Natural killer cell treated with Interleukin-12 subunit alpha and Interleukin-12 subunit beta and Interleukin-15 and Interleukin-18, amount 100 ng/mL, for 72 hours (primary cell): ENCODE measurements at regions not wholly inside any gene's neighbourhood (a gene's known extent, or its start where the extent isn't known, plus 50 kb on each side); places are given as distances from the start of the nearest gene placed in this dataset.

ENCODE experiments used
- ATAC-seq, 2 donors: fragments of 150-1000 bp; cut with Tn5 transposase in 1 of 2; sonication (Bioruptor Pico), chemical (Tn5 transposase) in 1 of 2; 2 replicates each; pipeline ENCODE4 v1.10.0; 2021
- DNase-seq: peaks from one replicate; pipeline ENCODE4 v3.0.0; 2022; ENCODE audit warnings: low spot score
- H3K27ac Mint-ChIP-seq, 2 donors: 1 replicate in 1 of 2; 2 replicates in 1 of 2; pipeline ENCODE4 v1.8.0; 2022; ENCODE audit warnings: mixed read lengths in 2 of 2, mild to moderate bottlenecking in 1 of 2, moderate library complexity in 1 of 2
- H3K27me3 Mint-ChIP-seq, 2 donors: 1 replicate in 1 of 2; 2 replicates in 1 of 2; pipeline ENCODE4 v1.8.0; 2022; ENCODE audit warnings: mixed read lengths in 2 of 2
- H3K36me3 Mint-ChIP-seq: one replicate; pipeline ENCODE4 v1.8.0; 2022; ENCODE audit warnings: mixed read lengths
- H3K4me1 Mint-ChIP-seq, 2 donors: 1 replicate in 1 of 2; 2 replicates in 1 of 2; pipeline ENCODE4 v1.8.0; 2022; ENCODE audit warnings: low read depth in 2 of 2, mixed read lengths in 2 of 2, mild to moderate bottlenecking in 1 of 2
- H3K4me3 Mint-ChIP-seq: one replicate; pipeline ENCODE4 v1.8.0; 2022; ENCODE audit warnings: mixed read lengths
- H3K9me3 Mint-ChIP-seq: 2 replicates; pipeline ENCODE4 v1.8.0; 2022; ENCODE audit warnings: mixed read lengths

DNA sequence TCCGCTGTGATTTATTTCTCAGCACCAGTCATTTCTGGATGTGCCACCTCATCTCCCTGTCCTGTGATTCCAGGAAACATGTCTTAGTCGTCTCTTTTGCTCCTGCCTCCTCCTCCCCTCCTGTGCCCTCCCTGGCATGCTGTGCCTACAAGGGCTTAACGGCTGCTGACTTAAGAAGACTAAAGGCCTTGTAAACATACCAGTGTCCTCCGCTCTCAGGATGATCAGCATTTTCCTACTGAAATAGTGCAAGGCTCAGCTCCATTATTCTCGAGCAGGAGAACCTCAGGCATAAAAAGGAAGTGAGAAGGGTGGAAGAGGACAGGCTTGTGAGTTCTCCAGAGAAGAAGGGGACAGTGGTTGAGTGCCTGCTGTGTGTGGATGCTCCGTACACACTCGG, 61.6 kb upstream of the RUNX3 start:
- Mint-ChIP-seq H3K27ac (peak overlapping the region; percentile 86 to 89), H3K36me3 (peaks cover 4% of the 10 kb centered on the region), H3K9me3 (no peaks in the 10 kb centered on the region), H3K4me1 (peaks cover 60 to 66% of the 10 kb centered on the region in 2 donors), H3K4me3 (peak overlapping the region; percentile 72), H3K27me3 (peaks cover 11 to 25% of the 10 kb centered on the region in 2 donors)
- ATAC-seq (peak in 1 of 2 donors; percentile 59), DNase-seq (no peak)

DNA sequence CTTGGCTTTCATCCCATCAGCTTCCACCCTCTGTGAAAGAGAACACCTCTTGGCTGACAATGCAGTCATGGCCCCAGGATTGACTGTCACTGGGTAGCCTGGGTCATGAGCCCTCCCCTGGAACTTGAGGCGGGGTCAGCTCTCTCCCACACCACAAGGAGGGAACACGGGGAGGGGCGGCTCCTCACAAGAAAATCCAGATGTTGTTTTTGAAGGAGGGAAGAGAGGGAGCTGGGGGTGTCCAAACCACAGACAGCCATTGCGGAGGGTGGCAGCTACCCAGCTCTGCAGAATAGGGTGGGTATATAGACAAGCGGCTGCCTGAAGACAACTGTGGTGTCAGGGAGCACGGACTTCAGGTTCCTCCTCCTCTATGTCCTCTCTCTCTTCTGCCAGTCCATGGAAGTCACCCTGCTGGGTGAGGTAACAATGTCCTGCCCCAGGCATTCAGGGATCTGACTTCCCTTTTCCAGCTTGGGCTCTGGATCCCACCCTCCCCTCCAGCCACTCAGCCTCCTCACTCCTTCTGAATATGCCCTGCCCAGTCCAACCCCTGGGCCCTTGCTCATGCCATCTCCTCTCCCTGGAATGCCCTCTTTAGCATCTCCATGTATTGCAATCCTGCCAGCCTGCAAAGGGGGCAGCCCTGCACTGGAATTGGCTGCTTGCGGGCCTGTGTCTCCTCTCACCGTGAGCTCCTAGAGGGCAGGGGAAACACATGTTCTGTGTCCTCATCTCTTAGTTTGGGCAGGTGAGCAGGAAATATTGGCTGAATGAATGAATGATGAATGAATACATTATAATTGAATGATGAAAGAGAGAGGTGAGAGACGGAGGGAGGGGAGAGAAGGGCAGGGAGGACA, 60.9 kb upstream of the RUNX3 start:
- peaks cover 11 to 27% of the 10 kb centered on the region in 2 donors for H3K27me3 Mint-ChIP-seq
- no peak for ATAC-seq

DNA sequence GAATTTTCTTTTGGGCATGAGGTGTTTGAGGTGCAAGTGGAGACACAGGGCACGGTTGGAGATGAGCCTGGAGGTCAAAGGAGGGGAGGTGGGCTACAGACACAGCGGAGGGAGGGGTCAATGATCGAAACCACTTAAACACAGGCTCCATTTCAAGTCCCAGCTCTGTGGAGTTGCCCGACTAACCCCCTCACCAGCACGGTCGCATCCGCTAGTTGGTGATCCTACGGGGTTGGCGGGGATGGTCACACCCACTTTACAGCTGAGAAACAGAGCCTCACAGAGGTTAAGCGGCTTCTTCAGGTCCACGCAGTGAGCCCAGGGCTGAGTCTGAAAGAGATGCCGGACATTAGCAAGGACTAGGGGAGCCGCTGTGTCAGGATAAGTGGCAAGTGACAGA, 60.1 kb upstream of the RUNX3 start:
- Mint-ChIP-seq H3K27me3 (peaks cover 11 to 27% of the 10 kb centered on the region in 2 donors), H3K36me3 (no peaks in the 10 kb centered on the region), H3K9me3 (no peaks in the 10 kb centered on the region), H3K4me1 (peaks cover 58 to 67% of the 10 kb centered on the region in 2 donors), H3K27ac (peak overlapping the region in 1 of 2 donors; percentile 75), H3K4me3 (peak overlapping the region; percentile 28)
- ATAC-seq: no peak
- no peak for DNase-seq

More for the DNA sequence above, 60.9 kb upstream of the RUNX3 start:
- peak overlapping the region; percentile 72 for H3K4me3 Mint-ChIP-seq
- no peaks in the 10 kb centered on the region for H3K36me3 Mint-ChIP-seq
- peak overlapping the region; percentile 86 to 89 for H3K27ac Mint-ChIP-seq
- no peak for DNase-seq
- H3K4me1 Mint-ChIP-seq: peaks cover 56 to 64% of the 10 kb centered on the region in 2 donors
- H3K9me3 Mint-ChIP-seq: no peaks in the 10 kb centered on the region

- no peak for DNase-seq
- ATAC-seq: no peak
- no peaks in the 10 kb centered on the region for H3K9me3 Mint-ChIP-seq
- H3K4me1 Mint-ChIP-seq: peaks cover 60 to 76% of the 10 kb centered on the region in 2 donors
- peak overlapping the region; percentile 16 to 51 for H3K27ac Mint-ChIP-seq
- H3K27me3 Mint-ChIP-seq: peaks cover 11 to 27% of the 10 kb centered on the region in 2 donors
- no peak overlapping the region for H3K4me3 Mint-ChIP-seq
- no peaks in the 10 kb centered on the region for H3K36me3 Mint-ChIP-seq
These were observed 59.0 kb upstream of the RUNX3 start for GRCh38 chr1:24989082-24989481.

- peaks cover 16 to 32% of the 10 kb centered on the region in 2 donors for H3K27me3 Mint-ChIP-seq
- DNase-seq (peak; percentile 53), ATAC-seq (no peak)
- peaks cover 65 to 80% of the 10 kb centered on the region in 2 donors for H3K4me1 Mint-ChIP-seq
- no peak overlapping the region for H3K4me3 Mint-ChIP-seq
- no peaks in the 10 kb centered on the region for H3K9me3 Mint-ChIP-seq
- peak overlapping the region; percentile 51 to 84 for H3K27ac Mint-ChIP-seq
- H3K36me3 Mint-ChIP-seq: no peaks in the 10 kb centered on the region
These were observed 58.5 kb upstream of the RUNX3 start for GRCh38 chr1:24988558-24988912.

DNA sequence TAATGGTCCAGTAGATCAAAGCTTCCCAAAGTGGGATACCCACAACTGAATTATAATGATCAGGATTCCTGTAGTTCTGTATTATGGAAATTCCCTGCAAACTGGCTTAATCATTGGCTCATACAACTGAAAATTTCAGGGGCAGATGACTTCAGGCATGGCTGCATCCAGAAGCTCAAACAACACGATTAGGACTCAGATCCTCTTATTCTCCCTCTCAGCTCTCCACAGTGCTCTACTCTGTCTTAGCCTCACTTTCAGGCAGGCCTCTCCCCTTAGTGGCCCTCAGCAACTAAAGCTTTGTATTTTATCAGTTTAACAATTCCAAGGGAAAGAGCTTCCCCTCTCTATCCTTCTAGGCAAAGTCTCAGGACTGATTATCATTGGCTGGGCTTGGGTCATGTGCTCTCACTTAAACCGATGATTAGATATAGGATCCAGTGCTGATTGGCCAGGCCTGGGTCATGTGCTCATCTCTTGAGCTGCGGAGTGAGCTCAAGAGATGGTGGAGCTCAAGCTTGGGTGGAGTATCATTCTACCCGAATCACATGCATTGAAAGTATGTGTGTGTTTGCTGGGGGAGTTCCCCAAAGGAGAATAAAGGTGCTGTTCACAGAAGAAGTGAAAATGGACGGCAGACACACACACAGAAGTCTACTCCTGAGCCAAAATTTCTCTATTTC, 57.9 kb upstream of the RUNX3 start:
- DNase-seq (no peak), ATAC-seq (no peak)
- Mint-ChIP-seq H3K9me3 (no peaks in the 10 kb centered on the region), H3K4me3 (no peak overlapping the region), H3K27me3 (peaks cover 18 to 36% of the 10 kb centered on the region in 2 donors), H3K4me1 (peaks cover 70 to 80% of the 10 kb centered on the region in 2 donors), H3K36me3 (no peaks in the 10 kb centered on the region), H3K27ac (peak overlapping the region; percentile 51 to 84)

DNA sequence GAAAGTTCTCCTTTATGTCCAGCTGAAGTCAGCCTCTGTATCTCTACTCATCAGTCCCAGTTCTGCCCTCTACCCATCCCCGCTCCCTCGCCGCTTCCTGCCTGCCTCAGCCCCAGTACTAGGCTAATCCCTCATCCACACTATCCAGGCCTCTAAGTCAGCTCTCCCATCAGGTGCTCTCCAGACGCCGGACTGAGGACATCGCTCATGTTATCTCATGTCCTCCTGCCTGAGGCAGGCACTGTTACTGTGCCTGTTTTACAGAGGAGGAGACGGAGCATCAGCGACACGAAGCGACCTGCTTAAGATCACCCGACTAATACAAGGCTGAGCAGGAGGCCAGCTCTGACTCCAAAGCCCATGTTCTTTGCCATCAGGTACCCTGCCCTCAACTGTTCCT, 57.3 kb upstream of the RUNX3 start:
- peaks cover 18 to 40% of the 10 kb centered on the region in 2 donors for H3K27me3 Mint-ChIP-seq
- no peaks in the 10 kb centered on the region for H3K9me3 Mint-ChIP-seq
- no peak for ATAC-seq
- H3K4me3 Mint-ChIP-seq: no peak overlapping the region
- peak overlapping the region in 1 of 2 donors; percentile 51 for H3K27ac Mint-ChIP-seq
- DNase-seq: peak; percentile 44
- peaks cover 70 to 79% of the 10 kb centered on the region in 2 donors for H3K4me1 Mint-ChIP-seq
- H3K36me3 Mint-ChIP-seq: no peaks in the 10 kb centered on the region

DNA sequence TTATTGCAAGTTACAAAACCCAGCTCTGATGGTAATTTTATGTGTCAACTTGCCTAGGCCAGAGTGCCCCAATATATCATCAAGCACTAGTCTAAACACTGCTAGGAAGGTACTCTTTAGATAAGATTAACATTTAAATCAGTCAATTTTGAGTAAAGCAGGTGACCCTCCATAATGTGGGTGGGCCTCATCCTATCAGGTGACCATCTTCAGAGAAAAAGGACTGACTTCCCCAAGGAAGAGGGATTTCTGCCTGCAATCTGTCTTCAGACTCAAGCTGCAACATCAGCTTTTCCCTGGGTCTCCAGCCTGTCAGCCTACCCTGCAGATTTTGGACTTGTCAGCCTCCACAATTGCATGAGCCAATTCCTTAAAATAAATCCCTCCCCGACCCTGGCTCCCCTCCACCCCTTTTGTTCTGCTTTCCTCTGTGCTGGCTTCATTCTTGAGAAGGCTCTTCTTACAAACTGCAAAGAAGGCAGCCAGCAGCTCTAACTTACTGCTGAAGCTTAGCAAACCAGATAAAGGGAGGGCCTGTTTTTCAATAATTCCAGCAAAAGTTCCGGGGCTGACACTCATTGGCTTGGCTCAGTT, 56.4 kb upstream of the RUNX3 start:
- Mint-ChIP-seq H3K4me3 (no peak overlapping the region), H3K27ac (peak overlapping the region in 1 of 2 donors; percentile 3), H3K9me3 (no peaks in the 10 kb centered on the region), H3K4me1 (peaks cover 71 to 78% of the 10 kb centered on the region in 2 donors), H3K27me3 (peaks cover 18 to 40% of the 10 kb centered on the region in 2 donors), H3K36me3 (no peaks in the 10 kb centered on the region)
- ATAC-seq (no peak), DNase-seq (no peak)

DNA sequence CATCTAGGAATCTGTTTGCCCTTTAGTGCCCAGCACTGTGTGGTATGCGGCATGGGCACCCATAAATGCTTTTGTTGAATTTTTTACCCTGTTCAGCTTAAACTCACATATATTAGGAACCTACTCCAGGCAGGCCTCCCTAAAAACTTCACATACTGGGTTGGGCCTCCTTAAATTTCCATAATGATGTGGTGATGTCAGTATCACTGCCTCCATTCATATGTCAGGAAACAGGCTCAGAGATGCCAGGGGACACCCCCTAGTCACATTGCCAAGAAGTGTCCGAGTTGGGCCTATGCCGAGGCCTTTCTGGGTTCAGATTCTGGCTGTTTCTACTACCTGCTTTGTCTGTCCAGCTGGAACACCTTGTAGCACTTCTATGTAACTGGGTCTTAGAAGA, 55.7 kb upstream of the RUNX3 start:
- Mint-ChIP-seq H3K27ac (peak overlapping the region; percentile 3 to 30), H3K4me3 (peak overlapping the region; percentile 40), H3K4me1 (peaks cover 70 to 76% of the 10 kb centered on the region in 2 donors), H3K27me3 (peaks cover 18 to 37% of the 10 kb centered on the region in 2 donors), H3K36me3 (no peaks in the 10 kb centered on the region), H3K9me3 (no peaks in the 10 kb centered on the region)
- no peak for ATAC-seq
- DNase-seq: no peak

DNA sequence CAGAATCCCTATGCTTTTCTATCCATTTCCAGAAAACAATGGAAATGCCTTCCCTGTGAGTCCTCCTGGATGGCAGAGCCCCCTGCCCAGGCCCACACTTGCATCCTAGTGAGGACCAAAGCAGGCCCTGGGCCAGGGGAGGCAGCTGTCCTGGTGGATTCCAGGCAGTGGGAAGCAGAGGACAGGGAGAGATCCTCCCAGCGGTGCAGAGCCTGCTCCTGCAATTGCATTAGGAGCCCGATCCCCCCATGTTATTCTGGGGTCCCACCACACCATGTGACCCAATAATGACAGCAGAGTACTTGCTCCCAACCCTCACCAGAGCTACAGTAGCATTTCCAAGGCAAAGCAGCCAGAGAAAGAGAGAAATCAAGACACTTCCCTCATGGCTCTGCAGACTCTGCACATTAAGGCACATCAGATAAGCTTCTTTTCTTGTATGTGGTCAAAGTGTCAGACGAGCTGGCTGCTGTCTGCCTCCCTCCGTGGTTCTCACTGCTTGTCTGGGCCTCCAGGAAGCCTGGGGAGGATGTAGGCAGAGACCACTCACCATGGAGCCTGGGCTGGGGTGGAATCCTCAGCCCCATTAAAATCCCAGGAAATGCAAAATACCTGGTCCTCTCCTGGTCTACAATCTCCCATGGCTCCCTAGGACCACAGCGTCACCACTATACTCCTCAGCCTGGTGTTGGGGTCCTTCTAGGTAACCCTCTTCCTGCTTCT, 54.9 kb upstream of the RUNX3 start:
- Mint-ChIP-seq H3K27me3 (peaks cover 18 to 35% of the 10 kb centered on the region in 2 donors), H3K4me3 (peak overlapping the region; percentile 40)
- peak; percentile 73 to 85 for ATAC-seq

GRCh38 chr1:24984300-24984699, 54.2 kb upstream of the RUNX3 start:
- ATAC-seq (no peak), DNase-seq (peak; percentile 35)
- Mint-ChIP-seq H3K27ac (peak overlapping the region; percentile 56 to 65), H3K36me3 (no peaks in the 10 kb centered on the region), H3K27me3 (peaks cover 18 to 31% of the 10 kb centered on the region in 2 donors), H3K4me1 (peaks cover 72 to 81% of the 10 kb centered on the region in 2 donors), H3K9me3 (no peaks in the 10 kb centered on the region), H3K4me3 (peak overlapping the region; percentile 40)

More for the DNA sequence above, 54.9 kb upstream of the RUNX3 start:
- Mint-ChIP-seq H3K4me1 (peaks cover 74 to 80% of the 10 kb centered on the region in 2 donors), H3K36me3 (no peaks in the 10 kb centered on the region), H3K9me3 (no peaks in the 10 kb centered on the region), H3K27ac (peak overlapping the region; percentile 3 to 30)
- DNase-seq: peak; percentile 63

- no peak for ATAC-seq
- H3K36me3 Mint-ChIP-seq: peaks cover 2% of the 10 kb centered on the region
- H3K9me3 Mint-ChIP-seq: no peaks in the 10 kb centered on the region
- DNase-seq: peak; percentile 29
- H3K4me1 Mint-ChIP-seq: peaks cover 74 to 83% of the 10 kb centered on the region in 2 donors
- peak overlapping the region; percentile 40 for H3K4me3 Mint-ChIP-seq
- peak overlapping the region; percentile 56 to 65 for H3K27ac Mint-ChIP-seq
- H3K27me3 Mint-ChIP-seq: peaks cover 19 to 31% of the 10 kb centered on the region in 2 donors
These were observed 53.1 kb upstream of the RUNX3 start for GRCh38 chr1:24983006-24983680.

- H3K36me3 Mint-ChIP-seq: peaks cover 10% of the 10 kb centered on the region
- peak overlapping the region; percentile 56 to 83 for H3K27ac Mint-ChIP-seq
- peaks cover 71 to 82% of the 10 kb centered on the region in 2 donors for H3K4me1 Mint-ChIP-seq
- DNase-seq: peak; percentile 67
- peak; percentile 32 to 62 for ATAC-seq
- H3K9me3 Mint-ChIP-seq: peaks cover 3% of the 10 kb centered on the region
- H3K27me3 Mint-ChIP-seq: peaks cover 19 to 29% of the 10 kb centered on the region in 2 donors
- peak overlapping the region; percentile 51 for H3K4me3 Mint-ChIP-seq
These were observed 51.5 kb upstream of the RUNX3 start for GRCh38 chr1:24981631-24982005.
